Type B pancreatic cell (in vitro differentiated cells): ENCODE measurements at regions not wholly inside any gene's neighbourhood (a gene's known extent, or its start where the extent isn't known, plus 50 kb on each side); places are given as distances from the start of the nearest gene placed in this dataset.

Experiments
- DNase-seq: peaks from one replicate; pipeline ENCODE4 v3.0.0; 2021; ENCODE audit warnings: mixed read lengths; ENCODE audit not compliant: unreplicated experiment; ENCODE audit errors: extremely low spot score
- H3K27ac Mint-ChIP-seq: 2 replicates; pipeline ENCODE4 v1.8.0; 2021; ENCODE audit warnings: mild to moderate bottlenecking, mixed read lengths
- H3K27me3 Mint-ChIP-seq: 2 replicates; pipeline ENCODE4 v1.8.0; 2021; ENCODE audit warnings: mixed read lengths
- H3K36me3 Mint-ChIP-seq: 2 replicates; pipeline ENCODE4 v1.8.0; 2021; ENCODE audit warnings: mixed read lengths
- H3K4me1 Mint-ChIP-seq: one replicate; pipeline ENCODE4 v1.8.0; 2021; ENCODE audit warnings: mixed read lengths; ENCODE audit not compliant: unreplicated experiment
- H3K4me3 Mint-ChIP-seq: 2 replicates; pipeline ENCODE4 v1.8.0; 2021; ENCODE audit warnings: mild to moderate bottlenecking, mixed read lengths
- H3K9me3 Mint-ChIP-seq: 2 replicates; pipeline ENCODE4 v1.8.0; 2021; ENCODE audit warnings: mixed read lengths
- CTCF ChIP-seq: fragments of 200-600 bp; sonication (generic); conservative IDR thresholded peaks from 2 replicates; pipeline ENCODE4 v1.5.0; 2021; ENCODE audit warnings: antibody characterized with exemption, mild to moderate bottlenecking

DNA sequence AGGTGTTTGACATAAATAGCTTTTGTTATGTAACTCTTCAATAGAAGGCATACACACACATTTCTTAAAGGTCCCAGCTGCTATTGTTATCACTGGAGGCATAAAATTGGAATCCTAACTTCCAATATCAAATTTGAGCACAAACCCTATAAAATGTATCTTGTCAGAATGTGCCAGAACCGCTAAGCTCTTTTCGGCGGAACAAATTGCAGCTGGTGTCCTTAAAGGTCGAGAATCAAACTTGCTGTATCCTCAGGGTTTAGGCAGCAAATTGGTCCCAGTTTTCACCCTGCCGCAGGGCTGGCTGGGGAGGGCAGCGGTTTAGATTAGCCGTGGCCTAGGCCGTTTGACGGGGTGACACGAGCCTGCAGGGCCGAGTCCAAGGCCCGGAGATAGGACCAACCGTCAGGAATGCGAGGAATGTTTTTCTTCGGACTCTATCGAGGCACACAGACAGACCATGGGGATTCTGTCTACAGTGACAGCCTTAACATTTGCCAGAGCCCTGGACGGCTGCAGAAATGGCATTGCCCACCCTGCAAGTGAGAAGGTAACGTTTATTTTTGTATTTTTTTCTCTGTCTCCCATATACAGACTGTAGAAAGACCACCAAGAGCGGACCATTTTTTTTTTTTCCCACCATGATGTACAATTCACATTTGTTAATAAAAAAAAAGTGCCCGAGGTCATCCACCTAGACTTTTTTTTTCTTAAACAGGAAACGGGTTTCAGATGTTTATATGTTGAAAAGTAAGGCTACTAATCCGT is 297.1 kb downstream of the IRF8 start:
- Mint-ChIP-seq H3K9me3 (no peaks in the 10 kb centered on the region), H3K27ac (no peak overlapping the region), H3K4me3 (peak overlapping the region; percentile 17), H3K4me1 (peaks cover 24% of the 10 kb centered on the region), H3K36me3 (no peaks in the 10 kb centered on the region), H3K27me3 (peaks cover 95% of the 10 kb centered on the region)
- no peak for DNase-seq
- TF ChIP-seq CTCF, result no peak

DNA sequence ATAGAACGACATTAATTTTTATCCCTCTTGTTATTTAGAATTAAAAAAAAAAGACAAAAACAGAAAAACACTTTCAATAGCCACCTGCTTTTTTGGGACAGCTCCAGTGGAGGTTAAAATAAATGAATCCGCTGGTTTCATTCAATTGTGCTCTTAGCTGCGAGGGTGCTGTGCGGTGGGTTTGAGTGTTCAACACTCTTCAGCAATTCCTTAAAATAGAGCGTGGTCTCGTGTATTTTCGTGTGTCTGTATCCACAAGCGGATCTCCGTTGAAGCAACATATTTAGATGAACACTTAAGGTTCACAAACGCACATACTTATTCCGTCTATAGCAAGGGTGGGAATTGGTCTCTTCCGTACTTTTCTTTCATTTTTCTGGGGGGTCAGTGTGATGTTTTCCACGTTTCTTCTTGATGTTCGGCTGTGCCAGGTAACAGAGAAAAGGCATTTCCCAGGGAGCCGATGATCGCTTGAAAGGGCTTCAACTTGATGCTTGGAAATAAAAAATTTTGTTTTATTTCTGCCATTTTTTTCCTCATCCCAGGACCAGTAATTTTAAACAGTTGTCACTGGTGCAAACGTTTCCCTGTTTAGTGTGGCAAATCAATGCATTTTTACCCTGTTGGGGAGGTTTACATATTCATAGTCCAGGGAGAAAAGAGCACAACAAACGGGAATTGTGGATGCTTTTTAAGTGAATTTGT is 297.9 kb downstream of the IRF8 start:
- Mint-ChIP-seq H3K27ac (no peak overlapping the region), H3K36me3 (no peaks in the 10 kb centered on the region), H3K4me1 (peaks cover 28% of the 10 kb centered on the region), H3K9me3 (no peaks in the 10 kb centered on the region), H3K27me3 (peaks cover 95% of the 10 kb centered on the region), H3K4me3 (no peak overlapping the region)
- TF ChIP-seq CTCF, result no peak
- no peak for DNase-seq

GRCh38 chr16:86198206-86199118 is 299.5 kb downstream of the IRF8 start:
- no peaks in the 10 kb centered on the region for H3K9me3 Mint-ChIP-seq
- no peak for DNase-seq
- peaks cover 94% of the 10 kb centered on the region for H3K27me3 Mint-ChIP-seq
- H3K4me3 Mint-ChIP-seq, result no peak overlapping the region
- peaks cover 28% of the 10 kb centered on the region for H3K4me1 Mint-ChIP-seq
- no peak overlapping the region for H3K27ac Mint-ChIP-seq
- TF ChIP-seq CTCF, result no peak
- H3K36me3 Mint-ChIP-seq, result no peaks in the 10 kb centered on the region

DNA sequence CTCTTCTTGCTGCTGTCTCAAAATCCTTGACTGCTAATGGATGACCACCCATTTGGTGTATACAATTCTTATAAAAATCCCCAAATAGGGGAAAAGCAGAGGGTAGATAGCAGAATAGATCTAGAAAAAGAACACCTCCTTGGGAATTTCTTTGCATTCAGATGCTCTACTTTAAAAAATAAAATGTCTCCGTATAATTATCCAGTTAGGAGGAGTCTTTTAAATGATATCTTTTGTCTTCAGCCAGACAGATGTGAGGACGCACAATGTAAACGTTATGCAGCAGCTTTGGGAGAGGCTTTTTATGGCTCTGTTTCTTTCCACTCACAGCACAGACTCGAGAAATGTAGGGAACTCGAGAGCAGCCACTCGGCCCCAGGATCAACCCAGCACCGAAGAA is 300.2 kb downstream of the IRF8 start:
- H3K4me3 Mint-ChIP-seq, result no peak overlapping the region
- H3K27me3 Mint-ChIP-seq, result peaks cover 90% of the 10 kb centered on the region
- no peak for DNase-seq
- H3K9me3 Mint-ChIP-seq, result no peaks in the 10 kb centered on the region
- H3K27ac Mint-ChIP-seq, result no peak overlapping the region
- no peaks in the 10 kb centered on the region for H3K36me3 Mint-ChIP-seq
- H3K4me1 Mint-ChIP-seq, result peaks cover 27% of the 10 kb centered on the region
- no peak for TF ChIP-seq CTCF

DNA sequence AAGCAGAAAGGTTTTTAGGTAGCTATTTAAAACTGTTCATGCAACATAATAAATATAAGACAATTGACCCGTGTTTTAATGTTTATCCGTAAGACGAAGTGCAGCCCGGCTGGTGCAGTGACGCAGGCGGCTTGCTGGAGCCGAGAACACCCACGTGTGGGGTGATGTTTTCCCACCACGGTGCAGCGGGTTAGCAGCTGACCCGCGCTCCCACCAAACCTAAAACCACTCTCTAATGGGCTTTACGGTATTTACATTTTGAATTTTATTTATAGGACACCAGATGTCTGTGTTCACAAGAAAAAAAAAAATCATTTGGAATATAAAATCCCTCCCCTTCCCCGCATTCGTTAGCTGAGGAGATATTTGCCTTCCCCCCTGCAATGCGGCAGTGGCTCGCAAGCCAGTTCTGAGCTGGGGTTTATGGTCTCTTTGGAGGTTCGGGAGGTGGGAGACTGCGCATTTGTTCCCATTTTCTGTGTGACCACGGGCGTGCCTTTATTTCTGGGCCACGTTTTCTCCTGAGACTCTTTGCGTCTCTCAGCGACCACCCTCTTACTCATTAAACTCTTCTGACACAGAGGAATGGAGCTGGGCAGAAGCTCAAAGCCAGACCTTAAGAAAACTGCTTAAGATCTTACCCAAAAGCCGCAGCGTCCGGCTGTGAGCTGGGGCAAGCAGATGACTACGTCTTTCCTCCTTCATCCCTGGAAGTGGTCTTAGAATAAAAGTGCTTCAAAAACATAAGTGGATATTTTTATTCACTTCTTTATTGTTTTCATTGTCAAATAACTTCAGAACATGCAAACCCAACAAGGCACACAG is 301.1 kb downstream of the IRF8 start:
- Mint-ChIP-seq H3K4me1 (peaks cover 27% of the 10 kb centered on the region), H3K27me3 (peaks cover 81% of the 10 kb centered on the region), H3K9me3 (no peaks in the 10 kb centered on the region), H3K4me3 (no peak overlapping the region), H3K27ac (no peak overlapping the region), H3K36me3 (no peaks in the 10 kb centered on the region)
- DNase-seq, result no peak
- no peak for TF ChIP-seq CTCF
